ENCODE measurements at regions not wholly inside any gene's neighbourhood (a gene's known extent, or its start where the extent isn't known, plus 50 kb on each side); places are given as distances from the start of the nearest gene placed in this dataset.
"Not testable (repeated sequence)": the region's sequence is repeated elsewhere in the genome, so short reads cannot be mapped to it uniquely, and the experiment has no call there.

DNA sequence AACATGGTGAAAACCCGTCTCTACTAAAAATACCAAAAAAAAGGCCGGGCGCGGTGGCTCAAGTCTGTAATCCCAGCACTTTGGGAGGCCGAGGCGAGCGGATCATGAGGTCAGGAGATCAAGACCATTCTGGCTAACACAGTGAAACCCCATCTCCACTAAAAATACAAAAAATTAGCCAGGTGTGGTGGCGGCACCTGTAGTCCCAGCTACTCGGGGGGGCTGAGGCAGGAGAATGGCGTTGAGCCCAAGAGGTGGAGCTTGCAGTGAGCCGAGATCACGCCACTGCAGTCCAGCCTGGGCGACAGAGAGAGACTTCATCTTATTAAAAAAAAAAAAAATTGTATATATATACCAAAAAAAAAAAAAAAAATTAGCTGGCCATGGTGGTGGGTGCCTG is 533.8 kb downstream of the DMRTA1 start:
- TF ChIP-seq, protein P1, sequence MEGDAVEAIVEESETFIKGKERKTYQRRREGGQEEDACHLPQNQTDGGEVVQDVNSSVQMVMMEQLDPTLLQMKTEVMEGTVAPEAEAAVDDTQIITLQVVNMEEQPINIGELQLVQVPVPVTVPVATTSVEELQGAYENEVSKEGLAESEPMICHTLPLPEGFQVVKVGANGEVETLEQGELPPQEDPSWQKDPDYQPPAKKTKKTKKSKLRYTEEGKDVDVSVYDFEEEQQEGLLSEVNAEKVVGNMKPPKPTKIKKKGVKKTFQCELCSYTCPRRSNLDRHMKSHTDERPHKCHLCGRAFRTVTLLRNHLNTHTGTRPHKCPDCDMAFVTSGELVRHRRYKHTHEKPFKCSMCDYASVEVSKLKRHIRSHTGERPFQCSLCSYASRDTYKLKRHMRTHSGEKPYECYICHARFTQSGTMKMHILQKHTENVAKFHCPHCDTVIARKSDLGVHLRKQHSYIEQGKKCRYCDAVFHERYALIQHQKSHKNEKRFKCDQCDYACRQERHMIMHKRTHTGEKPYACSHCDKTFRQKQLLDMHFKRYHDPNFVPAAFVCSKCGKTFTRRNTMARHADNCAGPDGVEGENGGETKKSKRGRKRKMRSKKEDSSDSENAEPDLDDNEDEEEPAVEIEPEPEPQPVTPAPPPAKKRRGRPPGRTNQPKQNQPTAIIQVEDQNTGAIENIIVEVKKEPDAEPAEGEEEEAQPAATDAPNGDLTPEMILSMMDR (IDR thresholded peaks at IDR 0.05; ENCODE audit: insufficient read depth, low read length, poor library complexity, severe bottlenecking) = not testable (repeated sequence)
- not testable (repeated sequence) for TF ChIP-seq EZH2phosphoT487 (conservative IDR thresholded peaks at IDR 0.05; ENCODE audit: low read length)

Data from SU-DHL-6 (cell line).